Right ventricle myocardium superior (tissue), 1 donor: ENCODE measurements at regions not wholly inside any gene's neighbourhood (a gene's known extent, or its start where the extent isn't known, plus 50 kb on each side); places are given as distances from the start of the nearest gene placed in this dataset.
A peak's percentile ranks its signal among the peaks of the same experiment; 100 is the strongest.

Source experiments
- ATAC-seq: fragments of 200-7000 bp; cut with Tn5 transposase; one replicate; pipeline ENCODE4 v1.9.1; 2020; ENCODE audit warnings: mild to moderate bottlenecking; ENCODE audit not compliant: poor library complexity
- DNase-seq: peaks from one replicate; pipeline ENCODE4 v3.0.0-alpha.2; 2020
- intact Hi-C: fragments of 100-400 bp; cut with DNase I; formaldehyde crosslinking; loops from one replicate; pipeline ENCODE4 v1.11.2; 2022
- donor health status: DM: no; HTN: yes; CAD: no; lungs with severe emphysema.

DNA sequence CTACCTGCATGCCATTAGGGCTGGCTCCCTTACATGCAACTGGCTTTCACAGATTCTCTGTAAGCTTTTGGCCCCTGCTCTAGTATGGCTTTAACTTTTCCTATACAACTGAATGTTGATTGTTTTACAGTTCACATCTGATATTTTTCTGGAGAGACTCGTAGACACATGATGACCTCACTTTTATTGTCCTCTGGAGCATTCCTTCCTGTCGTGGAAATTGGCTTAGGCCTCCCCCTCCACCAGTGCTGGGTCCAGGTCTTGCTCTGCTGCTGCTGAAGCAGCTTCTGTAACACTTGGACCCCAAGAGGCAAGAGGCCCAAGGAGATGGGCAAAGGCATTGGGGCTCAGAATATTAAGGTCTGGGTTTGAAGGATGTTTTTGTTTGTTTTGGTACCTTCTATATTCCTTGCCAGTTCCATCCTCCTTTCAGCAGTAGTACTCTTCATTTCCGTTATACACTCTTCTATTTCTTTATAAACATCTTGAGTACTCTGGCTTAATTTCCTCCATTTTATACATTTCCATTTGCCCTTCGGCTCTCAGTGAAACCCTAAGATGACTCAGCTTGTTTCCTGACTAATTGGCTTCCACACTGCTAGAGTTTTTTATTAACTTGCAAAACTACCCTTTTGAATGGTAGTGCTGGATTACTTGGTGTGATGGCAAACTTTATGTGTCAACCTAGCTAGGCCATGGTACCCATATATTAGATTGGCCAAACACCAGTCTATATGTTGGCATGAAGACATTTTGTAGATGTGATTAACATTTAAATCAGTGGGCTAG lies 219.8 kb downstream of the CDCA7 start:
- intact Hi-C loops: loop anchor here (10.0 kb wide), 1 partner anchor 310 kb away; no protein-coding TSS in a partner anchor
- DNase-seq (no peak), ATAC-seq (no peak)

DNA sequence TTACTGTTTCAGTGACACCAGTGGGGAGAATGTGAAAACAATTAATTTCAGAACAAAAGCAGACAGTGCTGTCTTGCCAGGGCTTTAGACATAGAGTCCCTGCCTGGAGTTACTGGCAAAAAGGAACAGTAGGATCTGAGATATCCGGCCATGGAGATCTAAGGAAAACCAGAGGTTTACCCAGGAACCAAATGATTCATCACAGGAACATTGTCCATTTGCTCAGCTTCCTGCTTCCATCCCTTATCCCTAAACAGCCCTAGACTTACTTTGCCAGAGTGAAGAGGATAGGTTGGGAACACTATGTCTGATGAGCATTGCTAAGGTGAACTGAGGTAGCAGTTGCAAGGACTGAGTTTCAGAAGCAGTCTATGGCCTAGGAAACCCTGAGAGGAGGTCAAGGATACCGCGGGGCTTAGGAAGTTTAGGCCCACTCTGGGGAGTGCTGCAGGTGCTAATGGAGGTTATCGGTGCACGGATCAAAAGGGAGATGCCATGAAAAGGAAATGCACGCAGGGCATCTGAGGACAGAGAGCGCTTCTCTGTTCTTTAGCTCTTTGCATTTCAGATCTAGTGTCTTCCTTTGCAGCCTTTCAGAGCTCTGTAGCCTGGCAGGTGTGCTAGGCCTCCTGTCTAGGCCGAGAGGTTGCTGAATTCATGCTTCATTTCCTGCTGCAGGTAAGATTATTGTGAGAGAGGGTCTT lies 223.9 kb downstream of the CDCA7 start:
- intact Hi-C loops: loop anchor here (10.0 kb wide), 1 partner anchor 306 kb away; no protein-coding TSS in a partner anchor
- no peak for ATAC-seq
- DNase-seq: no peak

DNA sequence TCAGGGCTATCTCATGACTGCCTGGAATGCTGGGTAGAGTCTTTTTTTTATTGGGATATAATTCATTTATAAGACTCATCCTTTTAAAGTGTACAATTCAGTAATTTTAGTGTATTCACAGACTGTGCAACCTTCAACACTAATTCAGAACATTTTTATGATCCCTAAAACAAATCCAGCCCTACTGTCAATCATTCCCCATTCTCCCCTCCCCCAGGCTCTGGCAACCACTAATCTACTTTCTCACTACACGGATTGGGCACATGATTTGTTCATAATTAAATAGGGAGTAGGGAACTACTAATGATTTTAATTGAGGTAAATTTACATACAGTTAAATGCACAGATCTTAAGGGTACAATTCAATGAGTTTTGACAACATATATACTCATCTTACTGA lies 225.7 kb downstream of the CDCA7 start:
- DNase-seq: no peak
- no peak for ATAC-seq
- intact Hi-C loops: no loop called here

GRCh38 chr2:173580956-173581355 lies 226.3 kb downstream of the CDCA7 start:
- ATAC-seq (no peak), DNase-seq (no peak)
- intact Hi-C loops: no loop called here

DNA sequence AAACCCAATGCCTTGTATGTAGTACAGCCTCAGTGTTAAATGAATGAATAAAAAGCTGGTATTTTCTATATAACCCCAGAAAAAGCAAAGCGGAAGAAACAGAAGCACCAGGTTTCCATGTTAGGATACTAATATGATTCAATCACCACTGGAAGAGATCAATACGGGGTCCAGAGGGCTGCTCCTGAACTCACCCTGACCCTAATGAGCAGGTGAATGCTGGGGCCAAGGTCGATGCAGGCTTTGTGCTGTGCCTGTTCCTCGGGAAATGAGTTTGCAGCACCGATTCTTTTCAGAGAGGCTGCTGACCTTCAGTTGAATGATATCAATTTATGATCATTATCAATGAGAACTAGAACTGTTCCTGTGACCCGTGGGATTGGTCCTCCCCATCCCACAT lies 228.5 kb downstream of the CDCA7 start:
- no peak for DNase-seq
- no peak for ATAC-seq
- intact Hi-C loops: no loop called here

- ATAC-seq (no peak), DNase-seq (no peak)
- intact Hi-C loops: no loop called here
Observed at GRCh38 chr2:173584000-173584399, 229.3 kb downstream of the CDCA7 start.

GRCh38 chr2:173584676-173585458 lies 230.2 kb downstream of the CDCA7 start:
- intact Hi-C loops: no loop called here
- ATAC-seq (no peak), DNase-seq (no peak)

GRCh38 chr2:173588931-173589369 lies 234.3 kb downstream of the CDCA7 start:
- no peak for DNase-seq

GRCh38 chr2:173589604-173590275 lies 235.1 kb downstream of the CDCA7 start:
- intact Hi-C loops: no loop called here
- ATAC-seq: peak; percentile 42
- DNase-seq: no peak

More at GRCh38 chr2:173588931-173589369, 234.3 kb downstream of the CDCA7 start:
- intact Hi-C loops: no loop called here
- ATAC-seq: peak; percentile 33

- intact Hi-C loops: no loop called here
- ATAC-seq (peak; percentile 98), DNase-seq (peak; percentile 79)
Observed at GRCh38 chr2:173590276-173590861, 235.7 kb downstream of the CDCA7 start.

DNA sequence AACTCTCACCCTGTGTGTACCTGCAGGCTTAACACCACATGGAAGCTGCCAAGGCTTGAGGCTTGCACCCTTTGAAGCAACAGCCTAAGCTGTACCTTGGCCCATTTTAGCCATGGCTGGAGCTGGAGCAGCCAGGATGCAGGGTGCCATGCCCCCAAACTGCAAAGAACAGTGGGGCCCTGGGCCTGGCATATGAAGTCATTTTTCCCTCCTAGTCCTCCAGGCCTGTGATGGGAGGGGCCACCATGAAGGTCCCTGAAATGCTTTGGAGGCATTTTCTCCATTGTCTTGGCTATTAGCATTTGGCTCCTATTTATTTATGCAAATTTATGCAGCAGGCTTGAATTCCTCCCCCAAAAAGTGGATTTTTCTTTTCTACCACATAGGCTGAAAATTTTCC lies 238.4 kb downstream of the CDCA7 start:
- DNase-seq (no peak), ATAC-seq (no peak)
- intact Hi-C loops: no loop called here

DNA sequence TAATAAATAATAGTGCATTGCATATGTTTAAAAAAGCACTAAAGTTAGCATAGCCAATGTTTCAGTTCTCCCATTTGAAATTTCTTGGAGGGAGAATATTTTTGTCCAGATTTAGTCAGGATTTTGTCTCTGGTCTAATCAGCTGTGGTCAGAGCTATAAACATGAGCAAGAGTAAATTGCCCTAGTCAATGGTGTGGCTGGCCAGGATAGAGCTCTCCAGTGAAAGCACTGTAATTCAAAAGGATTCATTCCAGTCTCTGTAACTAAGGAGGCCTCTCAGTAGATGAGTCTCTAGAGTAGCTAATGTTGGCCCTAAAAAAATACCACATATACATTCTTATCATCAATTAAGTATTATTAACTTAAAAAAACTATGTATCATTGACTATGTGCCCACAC lies 241.6 kb downstream of the CDCA7 start:
- ATAC-seq (no peak), DNase-seq (no peak)
- intact Hi-C loops: no loop called here

GRCh38 chr2:173598525-173598924 lies 243.9 kb downstream of the CDCA7 start:
- intact Hi-C loops: no loop called here

DNA sequence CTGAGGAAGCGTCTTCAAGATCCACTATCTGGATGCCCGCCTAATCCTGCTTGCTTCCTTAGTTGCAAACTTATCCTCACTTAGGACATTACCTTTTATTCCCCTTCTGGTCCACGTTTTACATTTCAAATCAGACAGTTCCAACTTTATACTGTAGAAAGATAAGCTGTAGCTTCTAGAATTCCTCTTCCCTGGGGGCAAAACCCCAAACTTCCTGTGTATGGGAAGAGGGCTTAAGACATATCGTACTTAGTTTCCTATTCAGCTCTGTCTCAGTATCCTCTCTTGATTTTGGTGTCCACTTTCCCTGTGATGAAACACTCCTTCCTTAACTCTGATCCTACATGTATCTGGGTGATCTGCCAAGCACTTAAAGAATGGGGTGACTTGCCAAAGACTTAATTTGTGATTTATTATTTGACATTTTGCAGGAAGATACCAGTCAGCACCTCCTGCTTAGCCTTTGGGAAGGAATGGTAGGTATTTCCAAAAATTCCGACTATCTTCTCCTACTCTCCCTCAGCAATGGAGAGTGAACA lies 245.2 kb downstream of the CDCA7 start:
- DNase-seq (no peak), ATAC-seq (no peak)
- intact Hi-C loops: no loop called here

More at GRCh38 chr2:173598525-173598924, 243.9 kb downstream of the CDCA7 start:
- ATAC-seq (no peak), DNase-seq (no peak)

DNA sequence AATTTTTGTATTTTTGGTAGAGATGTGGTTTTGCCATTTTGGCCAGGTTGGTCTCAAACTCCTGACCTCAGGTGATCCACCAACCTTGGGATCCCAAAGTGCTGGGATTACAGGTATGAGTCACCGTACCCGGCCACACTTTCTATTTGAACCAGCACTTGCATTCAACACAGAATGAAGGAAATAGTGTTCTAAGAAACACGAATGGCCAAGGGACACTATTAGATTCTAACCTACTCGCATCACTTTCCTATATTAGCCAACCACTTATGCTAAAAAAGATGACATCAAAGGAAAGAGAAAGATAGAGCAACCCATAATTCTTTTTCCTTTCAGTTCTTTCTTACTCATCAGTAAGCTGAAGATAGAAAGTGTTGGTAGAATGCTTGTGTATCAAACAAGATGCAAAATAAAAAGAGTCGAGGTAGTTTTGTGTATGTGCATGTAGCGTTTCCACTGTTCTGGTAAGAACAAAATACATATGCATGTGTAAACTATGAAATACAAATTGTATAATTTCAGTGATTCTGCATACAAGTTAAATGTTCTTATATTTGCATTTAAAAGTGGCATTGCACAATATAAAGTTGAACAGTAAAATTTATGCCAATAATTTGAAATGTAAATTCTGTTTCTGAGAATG lies 247.6 kb downstream of the CDCA7 start:
- intact Hi-C loops: no loop called here
- ATAC-seq (no peak), DNase-seq (no peak)

- intact Hi-C loops: no loop called here
- no peak for ATAC-seq
- DNase-seq: no peak
Observed at GRCh38 chr2:173605994-173606393, 251.3 kb downstream of the CDCA7 start.

GRCh38 chr2:173606619-173607248 lies 252.1 kb downstream of the CDCA7 start:
- intact Hi-C loops: no loop called here
- DNase-seq (no peak), ATAC-seq (no peak)
